Occipital lobe (tissue), 1 donor: ENCODE measurements at regions not wholly inside any gene's neighbourhood (a gene's known extent, or its start where the extent isn't known, plus 50 kb on each side); places are given as distances from the start of the nearest gene placed in this dataset.
"Not testable (repeated sequence)": the region's sequence is repeated elsewhere in the genome, so short reads cannot be mapped to it uniquely, and the experiment has no call there.

Source experiments
- DNase-seq: peaks from one replicate; lab custom pipeline; 2025; lab: John Stamatoyannopoulos, UW

- DNase-seq = no peak
Measured at GRCh38 chr16:54734156-54734555, 196.5 kb upstream of the IRX5 start.

- not testable (repeated sequence) for DNase-seq
Measured at GRCh38 chr16:54727696-54728095, 203.0 kb upstream of the IRX5 start.

GRCh38 chr16:54724346-54724925 is 206.2 kb upstream of the IRX5 start:
- DNase-seq = no peak

GRCh38 chr16:54722210-54722676 is 208.4 kb upstream of the IRX5 start:
- DNase-seq = no peak

- DNase-seq = no peak
Measured at GRCh38 chr16:54720259-54720658, 210.4 kb upstream of the IRX5 start.

GRCh38 chr16:54719624-54720023 is 211.0 kb upstream of the IRX5 start:
- no peak for DNase-seq

- DNase-seq = no peak
Measured at GRCh38 chr16:54718376-54718775, 212.3 kb upstream of the IRX5 start.

- no peak for DNase-seq
Measured at GRCh38 chr16:54715011-54715410, 215.7 kb upstream of the IRX5 start.

- DNase-seq = no peak
Measured at GRCh38 chr16:54712866-54713265, 217.8 kb upstream of the IRX5 start.

- DNase-seq = no peak
Measured at GRCh38 chr16:54707813-54708212, 222.9 kb upstream of the IRX5 start.

- DNase-seq = no peak
Measured at GRCh38 chr16:54706406-54706805, 224.3 kb upstream of the IRX5 start.

- DNase-seq = no peak
Measured at GRCh38 chr16:54703339-54703738, 227.3 kb upstream of the IRX5 start.

GRCh38 chr16:54699656-54700055 is 231.0 kb upstream of the IRX5 start:
- no peak for DNase-seq

- no peak for DNase-seq
Measured at GRCh38 chr16:54697677-54698076, 233.0 kb upstream of the IRX5 start.

- no peak for DNase-seq
Measured at GRCh38 chr16:54696970-54697369, 233.7 kb upstream of the IRX5 start.

GRCh38 chr16:54696522-54696921 is 234.1 kb upstream of the IRX5 start:
- DNase-seq = no peak

- DNase-seq = no peak
Measured at GRCh38 chr16:54694651-54695050, 236.0 kb upstream of the IRX5 start.

- DNase-seq = no peak
Measured at GRCh38 chr16:54693864-54694263, 236.8 kb upstream of the IRX5 start.

- DNase-seq = no peak
Measured at GRCh38 chr16:54690710-54691109, 240.0 kb upstream of the IRX5 start.

GRCh38 chr16:54690306-54690705 is 240.4 kb upstream of the IRX5 start:
- no peak for DNase-seq

GRCh38 chr16:54689072-54689865 is 241.4 kb upstream of the IRX5 start:
- no peak for DNase-seq

GRCh38 chr16:54688339-54688738 is 242.3 kb upstream of the IRX5 start:
- DNase-seq = no peak
